ENCODE measurements at regions not wholly inside any gene's neighbourhood (a gene's known extent, or its start where the extent isn't known, plus 50 kb on each side); places are given as distances from the start of the nearest gene placed in this dataset.

DNA sequence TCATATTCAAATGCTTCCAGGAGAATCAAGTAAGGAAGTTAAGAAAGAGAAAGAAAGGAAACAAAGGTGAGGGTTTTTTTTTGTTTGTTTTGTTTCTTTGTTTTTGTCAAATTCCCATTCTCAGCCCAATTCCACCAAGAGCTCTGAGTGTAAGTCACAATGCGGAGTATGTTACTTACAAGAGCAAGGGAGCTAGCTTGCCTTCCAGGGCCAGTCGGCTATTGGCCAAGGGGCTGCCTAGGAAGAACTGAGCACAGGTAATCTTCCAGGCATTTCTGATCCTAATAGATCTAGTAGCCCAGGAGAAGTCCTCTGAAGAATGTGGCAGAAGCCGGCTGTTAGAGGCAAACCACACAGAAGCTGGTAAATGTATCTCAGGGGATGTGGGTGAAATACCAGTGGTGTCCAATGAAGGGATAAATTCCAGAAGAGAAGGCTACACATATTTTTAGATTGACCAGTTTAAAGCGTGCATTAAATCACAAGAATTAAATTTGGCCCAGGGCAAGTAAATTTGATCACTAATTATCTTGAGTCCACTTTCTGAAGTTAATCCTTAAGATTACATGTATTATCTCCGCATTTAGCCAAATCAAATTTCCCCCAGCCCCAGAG lies 239.6 kb upstream of the ADAMTS5 start:
- H3K27me3 ChIP-seq (ENCODE audit: control insufficient read depth in 5 of 5, insufficient read depth in 4 of 5, low read length in 5 of 5) = no peaks in the 10 kb centered on the region
- no peaks in the 10 kb centered on the region for H3K36me3 ChIP-seq (ENCODE audit: control insufficient read depth in 5 of 5, insufficient read depth in 5 of 5, low read length in 5 of 5)
- H3K4me1 ChIP-seq (ENCODE audit: control insufficient read depth in 5 of 5, insufficient read depth in 5 of 5, low read length in 5 of 5) = no peaks in the 10 kb centered on the region
- no peak overlapping the region for H3K27ac ChIP-seq (ENCODE audit: low read depth, low read length)
- no peak overlapping the region for H3K4me3 ChIP-seq (ENCODE audit: low read depth in 1 of 5, low read length in 5 of 5)
- peaks cover 0 to 4% (median 0%) of the 10 kb centered on the region in 5 donors for H3K9me3 ChIP-seq (ENCODE audit: control insufficient read depth in 5 of 5, low read length in 5 of 5)
- no peak overlapping the region for H3K9ac ChIP-seq (ENCODE audit: low read length in 5 of 5)

DNA sequence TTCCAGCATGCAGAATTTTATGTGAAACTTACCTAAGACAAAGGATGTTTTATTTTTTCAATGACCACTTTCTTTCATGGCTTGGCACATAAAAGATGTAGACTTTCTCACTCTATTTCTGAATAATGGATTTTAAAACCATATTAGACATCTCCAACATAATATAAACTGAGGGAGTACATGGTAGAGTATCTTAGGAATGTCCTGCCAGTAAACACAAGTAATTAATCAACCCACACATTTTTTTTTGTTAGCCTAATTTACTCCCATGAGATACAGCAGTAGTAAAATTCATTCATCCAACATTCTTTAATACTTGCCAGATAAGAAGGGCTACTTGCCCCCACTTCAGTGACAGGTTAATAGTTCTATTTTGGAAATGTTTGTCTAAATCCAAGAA lies 235.4 kb upstream of the ADAMTS5 start:
- no peak overlapping the region for H3K27ac ChIP-seq (ENCODE audit: low read depth, low read length)
- no peak overlapping the region for H3K4me3 ChIP-seq (ENCODE audit: low read depth in 1 of 5, low read length in 5 of 5)
- no peak overlapping the region for H3K9ac ChIP-seq (ENCODE audit: low read length in 5 of 5)
- H3K9me3 ChIP-seq (ENCODE audit: control insufficient read depth in 5 of 5, low read length in 5 of 5) = peaks cover 0 to 4% (median 0%) of the 10 kb centered on the region in 5 donors
- no peaks in the 10 kb centered on the region for H3K27me3 ChIP-seq (ENCODE audit: control insufficient read depth in 5 of 5, insufficient read depth in 4 of 5, low read length in 5 of 5)
- no peaks in the 10 kb centered on the region for H3K4me1 ChIP-seq (ENCODE audit: control insufficient read depth in 5 of 5, insufficient read depth in 5 of 5, low read length in 5 of 5)
- no peaks in the 10 kb centered on the region for H3K36me3 ChIP-seq (ENCODE audit: control insufficient read depth in 5 of 5, insufficient read depth in 5 of 5, low read length in 5 of 5)

DNA sequence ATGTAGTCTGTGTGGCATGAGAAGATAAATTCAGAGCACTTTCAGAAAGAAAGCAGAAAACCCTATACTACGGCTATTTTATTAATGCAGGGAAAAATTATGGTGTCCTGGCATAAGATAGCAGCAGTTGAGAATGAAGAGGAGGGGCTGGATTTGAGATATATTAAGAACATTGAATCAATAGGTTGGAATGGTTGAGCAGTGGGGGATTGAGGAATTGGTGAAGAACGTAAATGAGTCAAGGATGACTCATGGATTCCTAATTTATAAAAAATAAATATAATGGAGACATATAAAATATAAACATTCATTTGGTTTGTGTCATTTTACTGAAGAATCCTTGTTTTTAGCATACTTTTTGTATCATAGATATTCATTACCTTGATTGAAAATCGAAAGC lies 234.3 kb upstream of the ADAMTS5 start:
- no peaks in the 10 kb centered on the region for H3K4me1 ChIP-seq (ENCODE audit: control insufficient read depth in 5 of 5, insufficient read depth in 5 of 5, low read length in 5 of 5)
- no peak overlapping the region for H3K27ac ChIP-seq (ENCODE audit: low read depth, low read length)
- no peak overlapping the region for H3K9ac ChIP-seq (ENCODE audit: low read length in 5 of 5)
- no peaks in the 10 kb centered on the region for H3K27me3 ChIP-seq (ENCODE audit: control insufficient read depth in 5 of 5, insufficient read depth in 4 of 5, low read length in 5 of 5)
- H3K36me3 ChIP-seq (ENCODE audit: control insufficient read depth in 5 of 5, insufficient read depth in 5 of 5, low read length in 5 of 5) = no peaks in the 10 kb centered on the region
- no peak overlapping the region for H3K4me3 ChIP-seq (ENCODE audit: low read depth in 1 of 5, low read length in 5 of 5)
- H3K9me3 ChIP-seq (ENCODE audit: control insufficient read depth in 5 of 5, low read length in 5 of 5) = peaks cover 0 to 4% (median 0%) of the 10 kb centered on the region in 5 donors

DNA sequence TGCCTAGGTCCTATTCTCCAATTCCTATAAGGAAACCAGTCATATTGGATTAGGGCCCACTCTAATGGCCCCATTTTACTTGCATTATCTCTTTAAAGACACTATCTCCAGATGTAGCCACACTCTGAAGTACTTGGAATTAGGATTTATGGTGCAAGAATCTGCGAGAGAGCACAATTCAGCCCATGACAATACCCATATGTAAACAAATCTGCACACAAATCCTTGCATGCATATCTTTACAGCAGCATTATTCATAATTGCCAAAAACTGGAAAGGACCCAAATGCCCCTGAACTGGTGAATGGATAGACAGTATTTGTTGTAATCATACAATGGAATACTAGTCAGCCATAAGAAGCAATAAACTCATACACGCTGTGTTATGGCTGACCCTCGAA lies 229.8 kb upstream of the ADAMTS5 start:
- Histone ChIP-seq H3K9ac (ENCODE audit: low read length in 5 of 5) (no peak overlapping the region), H3K27ac (ENCODE audit: low read depth, low read length) (no peak overlapping the region), H3K4me3 (ENCODE audit: low read depth in 1 of 5, low read length in 5 of 5) (no peak overlapping the region), H3K4me1 (ENCODE audit: control insufficient read depth in 5 of 5, insufficient read depth in 5 of 5, low read length in 5 of 5) (no peaks in the 10 kb centered on the region), H3K9me3 (ENCODE audit: control insufficient read depth in 5 of 5, low read length in 5 of 5) (no peaks in the 10 kb centered on the region), H3K27me3 (ENCODE audit: control insufficient read depth in 5 of 5, insufficient read depth in 4 of 5, low read length in 5 of 5) (no peaks in the 10 kb centered on the region), H3K36me3 (ENCODE audit: control insufficient read depth in 5 of 5, insufficient read depth in 5 of 5, low read length in 5 of 5) (no peaks in the 10 kb centered on the region)

DNA sequence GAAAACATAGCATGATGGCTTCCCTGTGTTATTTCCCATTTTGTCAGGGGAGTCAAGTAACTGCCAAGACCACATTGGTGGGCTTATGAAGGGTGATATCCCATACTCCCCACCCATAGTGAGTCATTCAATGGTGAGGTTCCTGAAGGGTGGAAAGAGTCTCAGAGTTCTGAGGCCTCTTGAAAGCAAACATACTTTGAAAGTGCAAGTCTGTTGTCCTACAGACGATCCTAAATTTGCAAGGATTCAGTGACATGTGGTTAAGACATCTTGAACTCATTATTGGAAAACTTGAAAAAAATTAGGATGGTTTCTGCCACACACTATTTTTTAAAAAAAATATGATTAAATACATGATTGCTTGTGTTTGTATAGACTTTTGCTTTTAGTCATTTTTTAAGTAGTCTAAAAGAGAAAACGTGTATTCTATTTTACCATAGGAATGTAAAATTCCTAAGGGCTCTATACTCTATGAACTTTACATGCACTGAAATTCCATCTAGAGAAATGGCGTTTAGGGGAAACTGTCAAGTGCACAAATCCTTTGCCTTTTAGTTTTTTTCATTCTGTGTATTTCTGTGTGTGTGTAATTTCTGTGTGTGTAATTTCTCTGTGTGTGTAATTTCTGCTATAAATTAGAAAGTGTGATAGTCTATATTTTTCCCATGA lies 225.5 kb upstream of the ADAMTS5 start:
- Histone ChIP-seq H3K4me1 (ENCODE audit: control insufficient read depth in 5 of 5, insufficient read depth in 5 of 5, low read length in 5 of 5) (no peaks in the 10 kb centered on the region), H3K9ac (ENCODE audit: low read length in 5 of 5) (no peak overlapping the region), H3K27ac (ENCODE audit: low read depth, low read length) (no peak overlapping the region), H3K36me3 (ENCODE audit: control insufficient read depth in 5 of 5, insufficient read depth in 5 of 5, low read length in 5 of 5) (no peaks in the 10 kb centered on the region), H3K9me3 (ENCODE audit: control insufficient read depth in 5 of 5, low read length in 5 of 5) (no peaks in the 10 kb centered on the region), H3K27me3 (ENCODE audit: control insufficient read depth in 5 of 5, insufficient read depth in 4 of 5, low read length in 5 of 5) (no peaks in the 10 kb centered on the region), H3K4me3 (ENCODE audit: low read depth in 1 of 5, low read length in 5 of 5) (no peak overlapping the region)

DNA sequence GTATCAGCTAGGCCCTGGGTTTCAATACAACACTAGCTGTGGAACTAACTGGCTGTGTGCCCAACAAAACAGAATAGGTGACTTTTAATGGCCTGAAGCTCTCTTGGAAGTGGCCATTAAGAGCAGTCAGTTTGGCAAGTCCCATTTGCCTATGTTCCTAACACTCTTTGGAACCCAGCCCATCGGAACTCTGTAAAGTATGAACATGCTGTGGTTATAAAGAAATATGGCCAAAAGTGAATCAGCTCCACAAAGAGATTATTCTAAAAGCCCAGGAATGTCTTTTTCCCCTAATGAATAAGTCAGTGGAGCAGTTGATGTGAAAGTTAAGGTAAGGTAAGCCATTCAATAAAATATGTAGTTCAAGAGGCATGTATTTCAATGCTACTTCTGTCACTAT lies 223.7 kb upstream of the ADAMTS5 start:
- H3K9ac ChIP-seq (ENCODE audit: low read length in 5 of 5) = no peak overlapping the region
- H3K36me3 ChIP-seq (ENCODE audit: control insufficient read depth in 5 of 5, insufficient read depth in 5 of 5, low read length in 5 of 5) = no peaks in the 10 kb centered on the region
- H3K27ac ChIP-seq (ENCODE audit: low read depth, low read length) = no peak overlapping the region
- H3K9me3 ChIP-seq (ENCODE audit: control insufficient read depth in 5 of 5, low read length in 5 of 5) = no peaks in the 10 kb centered on the region
- no peak overlapping the region for H3K4me3 ChIP-seq (ENCODE audit: low read depth in 1 of 5, low read length in 5 of 5)
- no peaks in the 10 kb centered on the region for H3K27me3 ChIP-seq (ENCODE audit: control insufficient read depth in 5 of 5, insufficient read depth in 4 of 5, low read length in 5 of 5)
- no peaks in the 10 kb centered on the region for H3K4me1 ChIP-seq (ENCODE audit: control insufficient read depth in 5 of 5, insufficient read depth in 5 of 5, low read length in 5 of 5)

DNA sequence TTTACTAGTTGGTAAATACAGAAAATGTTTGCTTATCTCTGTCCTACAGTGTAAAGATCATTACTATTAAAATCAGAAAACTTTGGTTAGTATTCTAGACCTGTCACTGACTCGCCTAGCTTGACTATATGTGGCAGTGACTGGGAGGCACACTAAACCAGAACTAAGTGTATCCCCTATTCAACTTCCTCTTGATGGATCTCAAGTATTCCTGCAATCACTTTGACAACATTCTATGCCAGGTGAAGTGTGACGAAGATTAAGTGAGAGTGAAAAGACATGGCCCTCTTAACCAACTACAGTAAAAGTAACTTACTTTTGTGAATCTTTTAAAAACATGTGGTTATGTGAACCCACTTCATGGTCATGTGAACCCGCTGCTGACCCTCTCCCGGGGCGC lies 223.0 kb upstream of the ADAMTS5 start:
- no peak overlapping the region for H3K4me3 ChIP-seq (ENCODE audit: low read depth in 1 of 5, low read length in 5 of 5)
- no peak overlapping the region for H3K27ac ChIP-seq (ENCODE audit: low read depth, low read length)
- no peaks in the 10 kb centered on the region for H3K4me1 ChIP-seq (ENCODE audit: control insufficient read depth in 5 of 5, insufficient read depth in 5 of 5, low read length in 5 of 5)
- no peaks in the 10 kb centered on the region for H3K36me3 ChIP-seq (ENCODE audit: control insufficient read depth in 5 of 5, insufficient read depth in 5 of 5, low read length in 5 of 5)
- no peak overlapping the region for H3K9ac ChIP-seq (ENCODE audit: low read length in 5 of 5)
- H3K27me3 ChIP-seq (ENCODE audit: control insufficient read depth in 5 of 5, insufficient read depth in 4 of 5, low read length in 5 of 5) = no peaks in the 10 kb centered on the region
- no peaks in the 10 kb centered on the region for H3K9me3 ChIP-seq (ENCODE audit: control insufficient read depth in 5 of 5, low read length in 5 of 5)

DNA sequence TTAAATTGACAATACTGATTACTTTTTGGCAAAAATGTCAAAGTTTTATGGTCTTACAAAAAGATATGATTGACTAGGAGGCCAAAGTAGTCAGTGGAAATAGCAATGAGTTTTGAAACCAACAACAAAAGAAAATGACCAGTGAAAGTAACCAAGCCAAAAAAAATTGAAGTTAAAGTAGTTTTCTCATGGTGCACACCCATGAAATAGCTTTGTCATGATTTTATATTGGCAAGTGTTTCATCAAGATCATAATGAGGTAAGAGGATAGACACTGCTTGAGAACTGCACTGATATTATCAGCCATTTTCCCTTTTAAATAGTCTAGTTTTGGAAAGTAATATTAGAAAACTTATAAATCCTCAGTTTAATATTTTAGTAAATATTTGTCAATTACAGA lies 206.2 kb upstream of the ADAMTS5 start:
- H3K27me3 ChIP-seq (ENCODE audit: control insufficient read depth in 5 of 5, insufficient read depth in 4 of 5, low read length in 5 of 5) = no peaks in the 10 kb centered on the region
- H3K9ac ChIP-seq (ENCODE audit: low read length in 5 of 5) = no peak overlapping the region
- peak overlapping the region; percentile 74 for H3K27ac ChIP-seq (ENCODE audit: low read depth, low read length)
- no peak overlapping the region for H3K4me3 ChIP-seq (ENCODE audit: low read depth in 1 of 5, low read length in 5 of 5)
- no peaks in the 10 kb centered on the region for H3K36me3 ChIP-seq (ENCODE audit: control insufficient read depth in 5 of 5, insufficient read depth in 5 of 5, low read length in 5 of 5)
- H3K4me1 ChIP-seq (ENCODE audit: control insufficient read depth in 5 of 5, insufficient read depth in 5 of 5, low read length in 5 of 5) = peaks cover 0 to 11% (median 3%) of the 10 kb centered on the region in 5 donors
- H3K9me3 ChIP-seq (ENCODE audit: control insufficient read depth in 5 of 5, low read length in 5 of 5) = no peaks in the 10 kb centered on the region

DNA sequence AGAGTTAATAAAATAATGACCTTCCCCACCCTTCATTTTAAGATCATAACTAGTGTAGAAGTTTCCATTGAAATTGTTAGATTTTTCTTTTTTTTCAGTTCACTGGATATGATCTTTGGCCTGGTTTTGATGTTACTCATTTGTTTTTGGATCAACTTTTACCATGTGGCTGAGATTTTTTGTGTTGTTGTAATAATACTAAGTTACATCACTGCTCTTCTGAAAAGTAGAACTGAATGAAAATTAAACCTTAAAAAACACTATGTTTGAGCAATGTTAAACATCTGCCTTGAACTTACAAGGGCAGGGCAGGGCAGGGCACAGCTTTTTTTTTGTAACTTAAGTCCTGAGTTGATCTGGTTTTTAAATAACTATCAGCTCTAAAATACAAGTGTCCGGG lies 204.8 kb upstream of the ADAMTS5 start:
- Histone ChIP-seq H3K36me3 (ENCODE audit: control insufficient read depth in 5 of 5, insufficient read depth in 5 of 5, low read length in 5 of 5) (no peaks in the 10 kb centered on the region), H3K4me1 (ENCODE audit: control insufficient read depth in 5 of 5, insufficient read depth in 5 of 5, low read length in 5 of 5) (peaks cover 0 to 11% (median 3%) of the 10 kb centered on the region in 5 donors), H3K27ac (ENCODE audit: low read depth, low read length) (peak overlapping the region; percentile 80), H3K9ac (ENCODE audit: low read length in 5 of 5) (peak overlapping the region in 2 of 5 donors; percentile 27 to 47), H3K4me3 (ENCODE audit: low read depth in 1 of 5, low read length in 5 of 5) (no peak overlapping the region), H3K27me3 (ENCODE audit: control insufficient read depth in 5 of 5, insufficient read depth in 4 of 5, low read length in 5 of 5) (no peaks in the 10 kb centered on the region), H3K9me3 (ENCODE audit: control insufficient read depth in 5 of 5, low read length in 5 of 5) (no peaks in the 10 kb centered on the region)

DNA sequence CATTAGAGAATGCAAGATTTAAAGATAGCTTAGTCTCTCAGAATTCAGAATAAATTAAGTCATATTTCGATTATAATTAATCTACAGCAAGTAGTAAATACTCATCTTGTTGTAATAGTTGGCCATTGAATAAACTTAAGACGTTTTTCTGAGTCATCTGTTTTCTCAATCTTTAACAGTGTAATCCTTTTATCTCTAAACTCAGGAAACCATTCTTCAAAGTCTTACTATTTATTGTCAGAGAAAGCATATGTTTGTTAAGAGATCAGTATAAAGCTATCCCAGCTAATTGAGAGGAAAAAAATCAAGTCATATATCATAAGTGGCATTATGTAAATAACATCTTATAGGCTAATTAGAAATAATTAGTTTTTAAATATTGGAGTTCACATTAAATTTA lies 201.2 kb upstream of the ADAMTS5 start:
- H3K27me3 ChIP-seq (ENCODE audit: control insufficient read depth in 5 of 5, insufficient read depth in 4 of 5, low read length in 5 of 5) = no peaks in the 10 kb centered on the region
- no peaks in the 10 kb centered on the region for H3K9me3 ChIP-seq (ENCODE audit: control insufficient read depth in 5 of 5, low read length in 5 of 5)
- H3K4me3 ChIP-seq (ENCODE audit: low read depth in 1 of 5, low read length in 5 of 5) = no peak overlapping the region
- H3K27ac ChIP-seq (ENCODE audit: low read depth, low read length) = no peak overlapping the region
- H3K4me1 ChIP-seq (ENCODE audit: control insufficient read depth in 5 of 5, insufficient read depth in 5 of 5, low read length in 5 of 5) = peaks cover 0 to 15% (median 3%) of the 10 kb centered on the region in 5 donors
- no peaks in the 10 kb centered on the region for H3K36me3 ChIP-seq (ENCODE audit: control insufficient read depth in 5 of 5, insufficient read depth in 5 of 5, low read length in 5 of 5)
- H3K9ac ChIP-seq (ENCODE audit: low read length in 5 of 5) = no peak overlapping the region

Measured in subcutaneous abdominal adipose tissue (tissue), 5 donors.